ENCODE measurements at regions not wholly inside any gene's neighbourhood (a gene's known extent, or its start where the extent isn't known, plus 50 kb on each side); places are given as distances from the start of the nearest gene placed in this dataset.

GRCh38 chr5:124030043-124030491 is 518.1 kb downstream of the CSNK1G3 start:
- TF ChIP-seq CSDC2 (CRISPR knock-in tag; IDR thresholded peaks at IDR 0.05): no peak
- no peak for TF ChIP-seq RARB (CRISPR knock-in tag; IDR thresholded peaks at IDR 0.05)
- no peak for TF ChIP-seq ZC3H10 (CRISPR knock-in tag; IDR thresholded peaks at IDR 0.05)
- TF ChIP-seq, protein P1, sequence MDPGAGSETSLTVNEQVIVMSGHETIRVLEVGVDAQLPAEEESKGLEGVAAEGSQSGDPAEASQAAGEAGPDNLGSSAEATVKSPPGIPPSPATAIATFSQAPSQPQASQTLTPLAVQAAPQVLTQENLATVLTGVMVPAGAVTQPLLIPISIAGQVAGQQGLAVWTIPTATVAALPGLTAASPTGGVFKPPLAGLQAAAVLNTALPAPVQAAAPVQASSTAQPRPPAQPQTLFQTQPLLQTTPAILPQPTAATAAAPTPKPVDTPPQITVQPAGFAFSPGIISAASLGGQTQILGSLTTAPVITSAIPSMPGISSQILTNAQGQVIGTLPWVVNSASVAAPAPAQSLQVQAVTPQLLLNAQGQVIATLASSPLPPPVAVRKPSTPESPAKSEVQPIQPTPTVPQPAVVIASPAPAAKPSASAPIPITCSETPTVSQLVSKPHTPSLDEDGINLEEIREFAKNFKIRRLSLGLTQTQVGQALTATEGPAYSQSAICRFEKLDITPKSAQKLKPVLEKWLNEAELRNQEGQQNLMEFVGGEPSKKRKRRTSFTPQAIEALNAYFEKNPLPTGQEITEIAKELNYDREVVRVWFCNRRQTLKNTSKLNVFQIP (CRISPR knock-in tag; IDR thresholded peaks at IDR 0.05; ENCODE audit: borderline replicate concordance, low read depth): no peak
- no peak for TF ChIP-seq CREB5 (CRISPR knock-in tag; IDR thresholded peaks at IDR 0.05; ENCODE audit: low read depth)
- TF ChIP-seq ZFP30 (CRISPR knock-in tag; IDR thresholded peaks at IDR 0.05): no peak
- TF ChIP-seq TSHZ2 (CRISPR knock-in tag; IDR thresholded peaks at IDR 0.05): no peak
- no peak for TF ChIP-seq PATZ1 (CRISPR knock-in tag; IDR thresholded peaks at IDR 0.05; ENCODE audit: borderline replicate concordance)
- TF ChIP-seq GLIS3 (CRISPR knock-in tag; IDR thresholded peaks at IDR 0.05): no peak
- TF ChIP-seq TOX (CRISPR knock-in tag; IDR thresholded peaks at IDR 0.05; ENCODE audit: borderline replicate concordance): no peak
